Right cardiac atrium (tissue), 5 donors: ENCODE measurements at regions not wholly inside any gene's neighbourhood (a gene's known extent, or its start where the extent isn't known, plus 50 kb on each side); places are given as distances from the start of the nearest gene placed in this dataset.
"Not testable (repeated sequence)": the region's sequence is repeated elsewhere in the genome, so short reads cannot be mapped to it uniquely, and the experiment has no call there.

Experiments
- ATAC-seq, 2 donors: fragments of 200-7000 bp; cut with Tn5 transposase; one replicate each; pipeline versions ENCODE4 v1.8.0 to v1.9.1; 2020; ENCODE audit warnings: moderate library complexity in 2 of 2, mild to moderate bottlenecking in 1 of 2
- DNase-seq, 3 donors: peaks; one replicate each; pipeline ENCODE4 v3.0.0-alpha.2; 2020
- H3K27ac ChIP-seq: one replicate; pipeline ENCODE4 v1.5.1; 2013; ENCODE audit warnings: mild to moderate bottlenecking, low read length, control low read depth, moderate library complexity
- H3K27me3 ChIP-seq: one replicate; pipeline ENCODE4 v1.6.1; 2013; ENCODE audit not compliant: control insufficient read depth, insufficient read depth
- H3K4me1 ChIP-seq: one replicate; pipeline ENCODE4 v1.6.1; 2013; ENCODE audit warnings: low read length; ENCODE audit not compliant: control insufficient read depth, insufficient read depth
- H3K4me3 ChIP-seq: one replicate; pipeline ENCODE4 v1.5.1; 2013; ENCODE audit warnings: low read length, control low read depth
- H3K9me3 ChIP-seq: one replicate; pipeline ENCODE4 v1.6.1; 2013; ENCODE audit warnings: low read length; ENCODE audit not compliant: control insufficient read depth
- WGBS: extraction: QIAGEN DNeasy Blood & Tissue Kit; methylation state at CpG from one replicate; pipeline ENCODE4 v1.1.7; 2013; 5-methylcytosine and 5-hydroxymethylcytosine counted together
- intact Hi-C, 4 donors: fragments of 100-400 bp; cut with DNase I; formaldehyde crosslinking; loops; one replicate each; pipeline versions ENCODE4 v1.11.0 to v1.14.0; 2022 to 2023
- donor health status: healthy with polysubstance abuse.
- donor health status: DM: no; HTN: yes; CAD: no.
- donor health status: DM: no; HTN: no; CAD: no.
- donor health status: DM: no; HTN: yes; CAD: no; lungs with severe emphysema.
- donor health status: DM: yes; HTN: yes; CAD: no.

DNA sequence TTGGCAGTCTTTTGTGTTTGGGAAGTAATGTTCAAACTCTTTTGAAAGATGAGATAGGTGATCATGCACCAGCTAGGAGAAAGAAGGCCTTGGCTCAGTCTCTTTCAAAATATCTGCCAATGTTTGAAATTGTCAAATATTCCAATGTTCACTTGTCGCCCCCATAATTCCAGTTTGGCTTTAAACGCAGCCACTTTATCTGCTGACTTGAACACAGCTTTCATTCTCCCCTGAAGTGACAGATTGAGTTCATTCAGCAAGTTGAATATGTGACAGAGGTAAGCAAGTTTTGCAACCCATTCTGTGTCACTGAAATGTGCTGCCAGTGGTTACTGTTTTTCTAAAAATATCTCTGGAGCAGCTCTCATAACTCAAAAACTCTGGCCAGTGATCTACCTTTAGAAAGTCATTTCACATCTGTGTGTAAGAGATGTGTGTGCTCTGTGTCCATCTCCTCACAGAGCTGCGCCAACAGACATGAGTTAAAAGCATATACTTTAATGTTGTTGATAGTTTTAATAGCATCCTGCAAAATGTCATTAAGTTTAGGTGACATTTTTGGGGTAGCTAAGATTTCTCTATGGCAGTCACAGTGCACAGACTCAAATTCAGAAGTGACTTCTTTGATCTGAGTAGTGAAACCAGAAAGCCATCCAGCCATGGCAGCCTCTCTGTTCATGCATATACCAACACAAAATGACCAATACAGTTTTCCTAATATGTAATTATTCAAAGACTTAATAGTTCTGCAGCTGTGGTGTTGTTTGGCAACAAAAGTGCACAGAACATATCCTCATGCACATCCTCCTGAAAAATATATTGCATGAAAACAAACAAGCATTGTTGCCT is 614.3 kb upstream of the MIS18BP1 start:
- Histone ChIP-seq H3K4me1 (no peaks in the 10 kb centered on the region), H3K9me3 (no peaks in the 10 kb centered on the region), H3K27ac (no peak overlapping the region), H3K27me3 (no peaks in the 10 kb centered on the region), H3K4me3 (no peak overlapping the region)
- ATAC-seq (no peak), DNase-seq (no peak)
- WGBS, result 74% methylated on average over 3 of the region's 3 CpGs
- intact Hi-C loops, result no loop called here

DNA sequence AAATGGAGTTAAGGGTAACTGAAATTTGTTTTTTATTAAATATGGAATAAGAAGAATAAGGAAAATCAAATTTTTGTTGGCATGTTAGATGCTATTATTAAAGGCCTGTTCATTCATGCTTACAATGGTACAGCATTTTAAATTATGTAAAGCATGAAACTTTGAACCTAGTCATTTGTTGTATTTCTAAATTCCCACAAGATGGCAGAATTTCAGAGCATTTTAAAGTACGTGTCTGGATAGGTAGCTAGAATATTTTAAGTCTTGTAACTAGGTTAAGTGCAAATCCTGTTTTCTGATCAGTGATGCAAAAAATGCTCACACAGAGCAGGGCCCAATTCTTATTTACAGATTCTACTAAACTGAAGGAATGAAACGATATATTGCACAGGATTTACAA is 585.6 kb upstream of the MIS18BP1 start:
- Histone ChIP-seq H3K4me3 (no peak overlapping the region), H3K27me3 (no peaks in the 10 kb centered on the region), H3K27ac (no peak overlapping the region), H3K9me3 (no peaks in the 10 kb centered on the region), H3K4me1 (no peaks in the 10 kb centered on the region)
- 46% methylated on average over 2 of the region's 2 CpGs for WGBS
- no peak for ATAC-seq
- intact Hi-C loops, result no loop called here
- DNase-seq, result no peak

DNA sequence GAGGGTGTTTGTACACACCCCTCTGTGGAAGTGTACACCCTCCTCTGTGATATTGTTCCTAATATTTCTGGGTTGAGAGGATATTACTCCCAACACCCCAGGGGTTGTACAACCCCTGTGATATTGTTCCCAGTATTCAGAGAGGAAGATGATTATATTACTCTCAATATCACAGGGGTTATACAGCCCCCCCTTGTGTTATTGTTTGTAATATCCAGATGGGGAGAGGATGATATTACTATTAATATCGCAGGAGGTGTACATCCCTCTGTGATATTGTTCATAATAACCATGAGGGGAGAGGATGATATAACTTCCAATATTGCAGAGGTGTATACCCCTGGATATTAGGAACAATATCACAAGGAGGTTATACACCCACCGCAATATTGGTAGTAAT is 566.1 kb upstream of the MIS18BP1 start:
- no peaks in the 10 kb centered on the region for H3K4me1 ChIP-seq
- H3K27ac ChIP-seq, result no peak overlapping the region
- no peak overlapping the region for H3K4me3 ChIP-seq
- intact Hi-C loops, result no loop called here
- no peaks in the 10 kb centered on the region for H3K27me3 ChIP-seq
- no peak for DNase-seq
- 95% methylated on average over 2 of the region's 2 CpGs for WGBS
- no peaks in the 10 kb centered on the region for H3K9me3 ChIP-seq
- ATAC-seq, result no peak

DNA sequence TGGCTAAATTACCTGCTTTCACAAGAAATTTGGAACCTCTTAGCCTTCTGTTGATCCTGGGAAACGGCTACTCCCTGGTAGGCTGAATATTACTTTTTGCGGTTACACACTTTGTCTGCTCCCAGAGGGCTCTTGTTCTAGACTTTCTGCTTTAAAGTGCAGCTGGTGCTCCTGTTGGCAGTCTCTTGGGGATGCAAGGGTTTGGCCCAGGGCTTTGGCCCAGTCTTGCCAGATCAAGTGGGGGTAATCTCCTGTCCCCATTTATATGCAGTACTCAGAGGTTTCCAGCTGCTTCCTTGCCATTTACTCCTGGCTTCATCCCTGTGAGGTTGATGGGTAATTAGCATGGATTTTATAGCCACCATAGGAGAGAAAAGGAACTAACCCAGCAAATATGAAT is 558.2 kb upstream of the MIS18BP1 start:
- WGBS, result 73% methylated on average over 2 of the region's 2 CpGs
- no peaks in the 10 kb centered on the region for H3K27me3 ChIP-seq
- intact Hi-C loops, result no loop called here
- no peaks in the 10 kb centered on the region for H3K4me1 ChIP-seq
- no peak overlapping the region for H3K27ac ChIP-seq
- ATAC-seq, result no peak
- H3K4me3 ChIP-seq, result no peak overlapping the region
- H3K9me3 ChIP-seq, result no peaks in the 10 kb centered on the region
- no peak for DNase-seq

DNA sequence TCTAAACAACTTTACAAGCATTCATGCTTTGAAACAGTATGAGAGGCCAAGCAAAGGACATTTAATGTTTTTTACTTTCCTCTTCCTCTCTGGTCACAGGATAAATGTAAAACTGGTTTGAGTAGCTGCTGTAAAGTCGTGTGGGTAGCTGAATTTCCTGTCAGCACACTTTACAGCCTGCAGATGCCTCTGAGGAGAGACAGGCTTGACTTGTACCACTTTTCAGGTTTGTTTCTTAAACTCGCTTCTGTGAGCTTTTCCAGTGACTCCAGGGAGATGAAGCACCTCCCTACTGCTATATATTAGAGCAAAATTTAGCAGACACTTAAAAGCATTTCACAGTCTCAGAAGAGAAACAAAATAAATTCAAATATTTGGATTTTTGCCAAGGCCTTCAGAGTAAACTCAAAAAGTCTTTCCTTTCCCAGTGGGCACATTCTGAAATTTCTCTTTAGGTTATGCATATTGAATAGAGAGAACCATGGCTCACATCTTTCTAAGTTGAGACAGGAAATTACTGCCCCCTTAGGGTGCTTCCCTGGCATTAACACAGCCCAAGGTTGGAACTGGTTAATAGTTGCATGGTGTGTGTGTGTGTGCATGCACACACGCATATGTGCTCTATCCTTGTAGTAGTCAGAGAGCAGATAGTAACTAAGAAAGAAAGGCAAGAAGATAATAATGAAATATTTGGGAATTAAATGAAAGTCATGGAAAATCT is 557.3 kb upstream of the MIS18BP1 start:
- DNase-seq (no peak), ATAC-seq (no peak)
- Histone ChIP-seq H3K4me3 (no peak overlapping the region), H3K4me1 (no peaks in the 10 kb centered on the region), H3K27me3 (no peaks in the 10 kb centered on the region), H3K9me3 (no peaks in the 10 kb centered on the region), H3K27ac (no peak overlapping the region)
- intact Hi-C loops, result no loop called here
- 22% methylated on average over 3 of the region's 3 CpGs for WGBS

DNA sequence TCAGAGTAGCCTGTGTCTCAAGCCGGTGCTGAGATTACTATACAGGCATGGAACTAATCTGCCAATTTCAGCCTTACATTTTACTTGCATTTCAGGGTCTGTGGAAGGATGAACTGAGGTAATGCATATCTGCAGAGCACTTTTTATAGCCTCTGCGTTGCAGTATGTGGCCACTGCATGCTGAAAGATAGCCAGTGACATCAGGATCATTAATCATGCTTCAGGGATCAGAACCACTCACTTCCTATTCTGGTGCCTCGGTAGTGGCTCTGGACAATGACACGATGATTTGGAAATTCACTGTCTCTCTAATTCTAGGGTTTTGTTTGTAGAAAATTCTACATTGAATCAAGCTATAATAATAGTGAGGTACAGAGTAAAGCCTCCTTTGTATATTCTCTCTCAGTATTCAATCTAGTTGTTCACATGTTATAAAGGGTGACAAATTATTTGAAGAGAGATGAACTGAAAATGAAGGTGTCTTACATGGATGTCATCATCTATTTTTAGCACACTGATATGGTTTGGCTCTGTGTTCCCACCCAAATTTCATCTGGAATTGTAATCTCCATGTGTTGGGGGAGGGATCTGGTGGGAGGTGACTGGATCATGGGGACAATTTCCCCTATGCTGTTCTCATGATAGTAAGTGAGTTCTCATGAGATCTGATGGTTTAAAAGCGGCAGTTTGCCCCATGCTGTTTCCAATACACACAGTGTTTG is 554.3 kb upstream of the MIS18BP1 start:
- 31% methylated on average over 5 of the region's 5 CpGs for WGBS
- Histone ChIP-seq H3K27me3 (no peaks in the 10 kb centered on the region), H3K9me3 (no peaks in the 10 kb centered on the region), H3K4me1 (no peaks in the 10 kb centered on the region), H3K4me3 (no peak overlapping the region), H3K27ac (no peak overlapping the region)
- ATAC-seq, result no peak
- intact Hi-C loops, result no loop called here
- DNase-seq, result no peak

DNA sequence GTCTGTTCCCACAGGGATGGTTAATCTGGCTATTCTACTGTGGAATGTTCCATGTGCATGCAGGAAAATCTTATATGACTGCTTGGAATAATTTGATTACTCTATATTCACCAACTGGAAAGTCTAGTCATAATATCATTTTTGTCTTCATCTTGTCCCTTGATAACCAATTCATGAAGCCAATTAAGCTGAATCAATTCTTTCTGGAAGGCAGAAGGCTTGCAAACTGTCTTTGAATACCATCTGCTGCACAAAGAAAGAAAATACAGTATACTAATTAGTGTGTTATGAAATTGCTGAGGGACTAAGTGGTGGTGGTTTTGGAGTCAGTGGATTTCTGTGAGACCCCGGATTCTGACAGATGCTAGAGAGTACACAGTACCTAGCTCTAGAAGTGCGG is 546.5 kb upstream of the MIS18BP1 start:
- H3K4me1 ChIP-seq, result no peaks in the 10 kb centered on the region
- no peak overlapping the region for H3K27ac ChIP-seq
- intact Hi-C loops, result no loop called here
- H3K27me3 ChIP-seq, result no peaks in the 10 kb centered on the region
- H3K9me3 ChIP-seq, result no peaks in the 10 kb centered on the region
- no peak for ATAC-seq
- no peak overlapping the region for H3K4me3 ChIP-seq
- 89% methylated on average over 2 of the region's 2 CpGs for WGBS
- DNase-seq, result no peak

DNA sequence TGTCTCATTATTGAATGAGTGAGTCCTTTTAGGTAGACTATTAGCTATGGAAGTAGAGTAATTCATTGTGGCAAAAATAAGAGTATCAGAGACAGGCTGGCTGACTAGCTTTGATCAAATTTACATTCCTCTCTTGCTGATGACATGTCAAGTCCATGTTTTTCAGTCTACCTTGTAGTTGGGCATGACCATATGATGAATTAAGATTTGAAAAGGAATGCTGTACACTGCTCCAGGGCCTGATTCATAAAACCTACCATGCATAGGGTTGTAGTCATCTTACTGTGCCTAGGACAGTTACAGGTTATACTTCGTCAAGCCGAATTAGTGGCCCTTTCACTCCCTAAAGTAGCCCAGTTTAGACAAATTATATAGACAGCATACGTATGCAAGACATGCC is 545.7 kb upstream of the MIS18BP1 start:
- DNase-seq, result no peak
- no peak overlapping the region for H3K4me3 ChIP-seq
- H3K27me3 ChIP-seq, result no peaks in the 10 kb centered on the region
- intact Hi-C loops, result no loop called here
- no peak for ATAC-seq
- no peaks in the 10 kb centered on the region for H3K9me3 ChIP-seq
- no peak overlapping the region for H3K27ac ChIP-seq
- no peaks in the 10 kb centered on the region for H3K4me1 ChIP-seq
- 82% methylated on average over 3 of the region's 3 CpGs for WGBS

DNA sequence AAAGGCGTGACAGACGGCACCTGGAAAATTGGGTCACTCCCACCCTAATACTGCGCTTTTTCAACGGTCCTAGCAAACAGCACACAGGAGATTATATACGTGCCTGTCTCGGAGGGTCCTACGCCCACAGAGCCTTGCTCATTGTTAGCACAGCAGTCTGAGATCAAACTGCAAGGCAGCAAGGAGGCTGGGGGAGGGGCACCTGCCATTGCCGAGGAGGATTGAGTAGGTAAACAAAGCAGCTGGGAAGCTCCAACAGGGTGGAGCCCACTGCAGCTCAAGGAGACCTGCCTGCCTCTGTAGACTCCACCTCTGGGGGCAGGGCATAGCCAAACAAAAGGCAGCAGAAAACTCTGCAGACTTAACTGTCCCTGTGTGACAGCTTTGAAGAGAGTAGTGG is 543.0 kb upstream of the MIS18BP1 start:
- ATAC-seq, H3K4me1 ChIP-seq, H3K27ac ChIP-seq, H3K27me3 ChIP-seq, H3K9me3 ChIP-seq, intact Hi-C loops, H3K4me3 ChIP-seq: not testable (repeated sequence)
- DNase-seq, result peak in 1 of 3 donors; percentile 16
- WGBS, result 77% methylated on average over 8 of the region's 8 CpGs

DNA sequence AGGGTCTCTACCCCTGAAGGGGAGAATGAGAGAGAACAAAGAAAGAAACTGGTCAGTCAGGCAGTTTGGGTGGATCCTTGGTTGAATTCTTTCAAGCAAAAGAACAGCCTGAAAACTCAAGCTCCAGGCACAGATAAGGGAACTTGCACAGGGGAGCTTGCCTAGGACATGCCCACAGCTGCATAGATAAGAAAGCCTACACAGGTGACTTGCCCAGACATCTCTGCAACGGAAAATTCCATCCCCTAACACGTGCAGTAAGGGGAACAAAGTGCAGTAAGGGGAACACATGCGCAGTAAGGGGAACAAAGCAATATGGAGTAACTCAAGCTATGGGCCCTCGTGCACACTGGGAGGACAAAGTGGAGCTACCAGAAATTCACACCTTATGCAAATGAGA is 540.1 kb upstream of the MIS18BP1 start:
- Histone ChIP-seq H3K27me3 (no peaks in the 10 kb centered on the region), H3K27ac (no peak overlapping the region), H3K9me3 (no peaks in the 10 kb centered on the region), H3K4me1 (no peaks in the 10 kb centered on the region), H3K4me3 (no peak overlapping the region)
- whole genome bisulfite sequencing, result 74% methylated on average over 4 of the region's 4 CpGs
- DNase-seq (peak in 1 of 3 donors; percentile 10), ATAC-seq (no peak)
- intact Hi-C loops, result no loop called here

DNA sequence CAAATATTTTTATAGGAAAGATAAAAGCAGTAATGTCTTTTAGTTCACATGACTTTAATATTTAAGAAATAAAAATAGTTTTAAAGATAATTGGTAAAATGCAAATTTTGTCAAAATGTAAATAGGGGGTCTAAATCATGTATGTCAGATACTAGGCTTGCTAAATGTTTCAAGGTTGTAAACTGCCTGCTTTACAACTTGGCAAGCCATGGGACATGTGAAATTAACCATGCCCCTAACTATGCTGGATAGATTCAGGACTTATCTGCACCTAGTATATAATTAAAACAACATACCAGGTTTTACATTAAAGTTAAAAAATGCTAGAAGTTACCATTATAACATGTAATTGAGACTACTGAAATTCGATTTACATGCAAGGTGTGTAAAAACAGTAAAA is 537.3 kb upstream of the MIS18BP1 start:
- H3K9me3 ChIP-seq, result peaks cover 2% of the 10 kb centered on the region
- no peak overlapping the region for H3K27ac ChIP-seq
- intact Hi-C loops, result no loop called here
- DNase-seq (no peak), ATAC-seq (no peak)
- WGBS, result 60% methylated on average over 1 of the region's 1 CpG
- H3K27me3 ChIP-seq, result no peaks in the 10 kb centered on the region
- H3K4me1 ChIP-seq, result no peaks in the 10 kb centered on the region
- H3K4me3 ChIP-seq, result no peak overlapping the region
